H9 (cell line): ENCODE measurements at regions not wholly inside any gene's neighbourhood (a gene's known extent, or its start where the extent isn't known, plus 50 kb on each side); places are given as distances from the start of the nearest gene placed in this dataset.

Source experiments
- DNase-seq: peaks from one replicate; pipeline ENCODE4 v3.0.0-alpha.2; 2017
- H2AFZ ChIP-seq: one replicate; pipeline ENCODE4 v1.6.1; 2013; ENCODE audit warnings: mild to moderate bottlenecking, low read length, control low read depth, moderate library complexity
- H2AK5ac ChIP-seq: 2 replicates; pipeline ENCODE4 v1.6.1; 2013; ENCODE audit warnings: low read length, control low read depth, mixed read lengths; ENCODE audit not compliant: insufficient read length
- H2BK120ac ChIP-seq: one replicate; pipeline ENCODE4 v1.6.1; 2013; ENCODE audit warnings: low read depth, mild to moderate bottlenecking, low read length, control low read depth, inconsistent platforms; ENCODE audit not compliant: poor library complexity, severe bottlenecking
- H2BK12ac ChIP-seq: 2 replicates; pipeline ENCODE4 v1.6.1; 2013; ENCODE audit warnings: low read length, control low read depth, mixed read lengths, low read depth; ENCODE audit not compliant: insufficient read length
- H2BK15ac ChIP-seq: 2 replicates; pipeline ENCODE4 v1.6.1; 2013; ENCODE audit warnings: low read depth, low read length, control low read depth
- H2BK20ac ChIP-seq: one replicate; pipeline ENCODE4 v1.6.1; 2013; ENCODE audit warnings: low read depth, mild to moderate bottlenecking, low read length, control low read depth, inconsistent platforms; ENCODE audit not compliant: poor library complexity, severe bottlenecking
- H2BK5ac ChIP-seq: 2 replicates; pipeline ENCODE4 v1.6.1; 2013; ENCODE audit warnings: low read length, control low read depth, mixed read lengths; ENCODE audit not compliant: insufficient read length
- H3K14ac ChIP-seq: 2 replicates; pipeline ENCODE4 v1.6.1; 2013; ENCODE audit warnings: low read length, control low read depth; ENCODE audit not compliant: insufficient read depth
- H3K18ac ChIP-seq: 2 replicates; pipeline ENCODE4 v1.6.1; 2013; ENCODE audit warnings: low read depth, mild to moderate bottlenecking, mixed read lengths, low read length, control low read depth; ENCODE audit not compliant: insufficient read length
- H3K23ac ChIP-seq: 2 replicates; pipeline ENCODE4 v1.6.1; 2013; ENCODE audit warnings: low read length, control low read depth, mixed read lengths, low read depth; ENCODE audit not compliant: insufficient read length
- H3K23me2 ChIP-seq: 2 replicates; pipeline ENCODE4 v1.6.1; 2013; ENCODE audit warnings: low read depth, mild to moderate bottlenecking, mixed read lengths, low read length, control low read depth; ENCODE audit not compliant: insufficient read length, poor library complexity, severe bottlenecking
- H3K27ac ChIP-seq: 2 replicates; pipeline ENCODE4 v1.5.1; 2013; ENCODE audit warnings: low read length, control low read depth, mixed read lengths, low read depth; ENCODE audit not compliant: insufficient read length
- H3K27me3 ChIP-seq: 2 replicates; pipeline ENCODE4 v1.6.1; 2013; ENCODE audit warnings: low read length, control low read depth, inconsistent platforms; ENCODE audit not compliant: insufficient read depth
- H3K4ac ChIP-seq: 2 replicates; pipeline ENCODE4 v1.6.1; 2013; ENCODE audit warnings: low read depth, mild to moderate bottlenecking, control low read depth, inconsistent platforms, low read length, moderate library complexity
- H3K4me1 ChIP-seq: 2 replicates; pipeline ENCODE4 v1.6.1; 2013; ENCODE audit warnings: low read length, control low read depth, inconsistent platforms; ENCODE audit not compliant: insufficient read depth
- H3K4me2 ChIP-seq: 2 replicates; pipeline ENCODE4 v1.6.1; 2013; ENCODE audit warnings: low read length, control low read depth, mixed read lengths; ENCODE audit not compliant: insufficient read length, insufficient read depth
- H3K56ac ChIP-seq: 2 replicates; pipeline ENCODE4 v1.6.1; 2013; ENCODE audit warnings: low read depth, mild to moderate bottlenecking, mixed read lengths, low read length, control low read depth; ENCODE audit not compliant: insufficient read length
- H3K79me1 ChIP-seq: 2 replicates; pipeline ENCODE4 v1.6.1; 2013; ENCODE audit warnings: low read depth, mild to moderate bottlenecking, moderate library complexity, low read length, control low read depth, inconsistent platforms; ENCODE audit not compliant: insufficient read depth, poor library complexity, severe bottlenecking
- H3K79me2 ChIP-seq: 2 replicates; pipeline ENCODE4 v1.6.1; 2013; ENCODE audit warnings: low read length, control low read depth, inconsistent platforms; ENCODE audit not compliant: insufficient read depth
- H3K9ac ChIP-seq: 2 replicates; pipeline ENCODE4 v1.6.1; 2013; ENCODE audit warnings: low read length, control low read depth, mixed read lengths; ENCODE audit not compliant: insufficient read length; ENCODE audit errors: extremely low read depth
- H3K9me3 ChIP-seq: one replicate; pipeline ENCODE4 v1.6.1; 2013; ENCODE audit warnings: low read depth, low read length, inconsistent platforms; ENCODE audit not compliant: control insufficient read depth
- H3T11ph ChIP-seq: one replicate; pipeline ENCODE4 v1.6.1; 2013; ENCODE audit warnings: mild to moderate bottlenecking, low read length, control low read depth, inconsistent platforms
- H4K20me1 ChIP-seq: one replicate; pipeline ENCODE4 v1.6.1; 2013; ENCODE audit not compliant: control insufficient read depth, insufficient read length, insufficient read depth
- H4K5ac ChIP-seq: 2 replicates; pipeline ENCODE4 v1.6.1; 2013; ENCODE audit warnings: low read depth, mild to moderate bottlenecking, mixed read lengths, low read length, control low read depth; ENCODE audit not compliant: insufficient read length
- H4K8ac ChIP-seq: replicated peaks from 2 replicates; pipeline ENCODE4 v1.6.1; 2013; ENCODE audit warnings: low read length, control low read depth, mixed read lengths, low read depth; ENCODE audit not compliant: insufficient read length
- H4K91ac ChIP-seq: 2 replicates; pipeline ENCODE4 v1.6.1; 2013; ENCODE audit warnings: low read depth, mild to moderate bottlenecking, moderate library complexity, mixed read lengths, low read length, control low read depth; ENCODE audit not compliant: insufficient read length
- H3K27ac Mint-ChIP-seq, 3 experiments: 2 replicates in 2 of 3; 3 replicates in 1 of 3; pipeline ENCODE4 v1.8.0; 2020 to 2021; ENCODE audit warnings: mixed read lengths in 3 of 3, mild to moderate bottlenecking in 1 of 3, moderate library complexity in 1 of 3
- H3K27me3 Mint-ChIP-seq: 2 replicates; pipeline ENCODE4 v1.8.0; 2021; ENCODE audit warnings: low read depth, mild to moderate bottlenecking, moderate library complexity, mixed read lengths
- H3K36me3 Mint-ChIP-seq, 3 experiments: 2 replicates in 2 of 3; 3 replicates in 1 of 3; pipeline ENCODE4 v1.8.0; 2020 to 2021; ENCODE audit warnings: low read depth in 3 of 3, mixed read lengths in 3 of 3; ENCODE audit not compliant: insufficient read depth in 1 of 3
- H3K4me1 Mint-ChIP-seq, 2 experiments: 2 replicates each; pipeline ENCODE4 v1.8.0; 2020; ENCODE audit warnings: mixed read lengths in 2 of 2
- H3K4me3 Mint-ChIP-seq, 2 experiments: 2 replicates in 1 of 2; 3 replicates in 1 of 2; pipeline ENCODE4 v1.8.0; 2020 to 2021; ENCODE audit warnings: mild to moderate bottlenecking in 2 of 2, mixed read lengths in 2 of 2, moderate library complexity in 1 of 2
- H3K9me3 Mint-ChIP-seq, 2 experiments: 2 replicates in 1 of 2; 3 replicates in 1 of 2; pipeline ENCODE4 v1.8.0; 2020; ENCODE audit warnings: mild to moderate bottlenecking in 2 of 2, mixed read lengths in 2 of 2, moderate library complexity in 1 of 2
- CTCF ChIP-seq: fragments of 200-600 bp; sonication (generic); conservative IDR thresholded peaks from 3 replicates; pipeline ENCODE4 v1.8.0; 2021; ENCODE audit warnings: antibody characterized with exemption, mild to moderate bottlenecking

- no peak overlapping the region for H3K14ac ChIP-seq
- H3K23me2 ChIP-seq, result no peaks in the 10 kb centered on the region
- H3K27ac Mint-ChIP-seq, result no peak overlapping the region
- no peak for TF ChIP-seq CTCF
- no peak overlapping the region for H2BK15ac ChIP-seq
- no peak overlapping the region for H2AK5ac ChIP-seq
- no peaks in the 10 kb centered on the region for H3K9me3 ChIP-seq
- H2BK20ac ChIP-seq, result no peak overlapping the region
- H3K18ac ChIP-seq, result no peak overlapping the region
- no peak overlapping the region for H4K5ac ChIP-seq
- H3K4me1 ChIP-seq, result no peaks in the 10 kb centered on the region
- no peak overlapping the region for H2BK120ac ChIP-seq
- H3K56ac ChIP-seq, result no peak overlapping the region
- H3K4ac ChIP-seq, result no peak overlapping the region
- H3K23ac ChIP-seq, result no peak overlapping the region
- H4K20me1 ChIP-seq, result no peaks in the 10 kb centered on the region
- no peak for DNase-seq
- H3K4me2 ChIP-seq, result no peak overlapping the region
- H3T11ph ChIP-seq, result no peak overlapping the region
- peaks cover 6 to 11% of the 10 kb centered on the region in 2 experiments for H3K9me3 Mint-ChIP-seq
- H3K27ac ChIP-seq, result no peak overlapping the region
- no peaks in the 10 kb centered on the region for H3K79me1 ChIP-seq
- no peak overlapping the region for H3K9ac ChIP-seq
- H2BK5ac ChIP-seq, result no peak overlapping the region
- H3K27me3 ChIP-seq, result no peaks in the 10 kb centered on the region
- no peak overlapping the region for H2BK12ac ChIP-seq
- H3K4me3 Mint-ChIP-seq, result no peak overlapping the region
- H3K36me3 Mint-ChIP-seq, result peaks cover 0 to 18% (median 2%) of the 10 kb centered on the region in 3 experiments; a peak in 2 of 7 replicates
- H4K91ac ChIP-seq, result no peak overlapping the region
- no peaks in the 10 kb centered on the region for H3K4me1 Mint-ChIP-seq
- H2AFZ ChIP-seq, result no peak overlapping the region
- H4K8ac ChIP-seq, result no peak overlapping the region
- H3K27me3 Mint-ChIP-seq, result no peaks in the 10 kb centered on the region
- H3K79me2 ChIP-seq, result no peaks in the 10 kb centered on the region
These were observed 1005.0 kb downstream of the TMTC2 start for GRCh38 chr12:83691730-83692129.
